Activated CD4-positive, alpha-beta T cell treated with anti-CD3 and anti-CD28 coated beads for 48 hours (primary cell): ENCODE measurements at regions not wholly inside any gene's neighbourhood (a gene's known extent, or its start where the extent isn't known, plus 50 kb on each side); places are given as distances from the start of the nearest gene placed in this dataset.

Source experiments
- DNase-seq: peaks from one replicate; pipeline ENCODE4 v3.0.0-alpha.2; 2020

DNA sequence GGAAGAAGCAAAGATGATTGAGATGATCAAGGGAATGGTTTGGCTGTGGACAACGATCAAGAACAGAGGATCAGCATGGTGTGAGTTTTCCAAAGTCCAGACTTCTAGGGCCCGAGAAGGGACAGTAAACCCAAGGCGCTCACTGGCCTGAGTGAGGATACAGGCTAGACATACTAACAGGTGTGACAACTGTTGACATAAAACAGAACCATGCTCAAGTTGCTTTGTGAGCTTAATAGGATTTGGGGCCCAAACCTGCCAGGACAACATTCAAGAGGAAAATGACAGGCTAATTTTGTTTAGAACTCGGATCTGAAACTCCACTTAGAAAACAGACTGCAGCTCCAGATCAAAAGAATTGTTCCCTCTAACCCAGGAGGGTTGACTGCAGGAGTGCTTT lies 68.1 kb upstream of the ACKR3 start:
- DNase-seq: no peak

GRCh38 chr2:236503100-236503499 lies 66.5 kb upstream of the ACKR3 start:
- no peak for DNase-seq

DNA sequence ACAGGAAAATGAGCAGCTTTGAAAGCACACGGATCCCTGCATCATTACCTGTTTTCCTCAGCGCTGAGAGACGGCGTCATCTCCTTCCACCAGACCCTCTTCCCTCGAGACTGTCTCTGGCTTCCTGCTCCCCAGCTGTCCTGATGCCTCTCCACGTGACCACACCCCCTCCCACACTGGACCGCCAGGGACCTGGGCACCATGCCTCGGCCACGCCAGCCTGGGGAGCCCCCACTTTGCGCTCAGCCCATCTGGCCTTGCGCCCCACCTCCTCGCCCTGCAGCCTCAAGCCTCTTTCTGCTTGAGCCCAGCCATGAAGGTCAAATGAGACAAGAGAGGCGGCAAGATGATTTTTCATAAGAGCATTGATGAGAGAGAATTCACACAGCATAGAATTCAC lies 66.0 kb upstream of the ACKR3 start:
- DNase-seq: no peak

DNA sequence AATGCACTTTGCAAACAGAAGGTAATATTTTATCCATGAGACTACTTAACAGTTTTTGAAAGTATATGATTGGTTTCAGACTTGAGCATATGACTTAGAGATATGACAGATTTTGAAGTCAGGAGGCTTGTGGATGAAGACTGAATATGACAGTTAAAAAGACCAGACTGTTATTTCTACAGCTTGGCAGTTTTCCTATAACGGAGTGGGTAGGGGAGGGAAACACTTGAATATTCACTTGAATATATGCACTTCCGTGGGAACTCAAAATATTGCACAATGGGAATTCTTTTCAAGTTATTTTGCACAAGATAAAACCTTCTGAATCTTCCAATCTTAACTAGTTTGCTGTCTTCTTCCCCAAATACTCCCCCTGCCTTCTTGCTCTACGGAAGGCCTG lies 64.6 kb upstream of the ACKR3 start:
- no peak for DNase-seq

DNA sequence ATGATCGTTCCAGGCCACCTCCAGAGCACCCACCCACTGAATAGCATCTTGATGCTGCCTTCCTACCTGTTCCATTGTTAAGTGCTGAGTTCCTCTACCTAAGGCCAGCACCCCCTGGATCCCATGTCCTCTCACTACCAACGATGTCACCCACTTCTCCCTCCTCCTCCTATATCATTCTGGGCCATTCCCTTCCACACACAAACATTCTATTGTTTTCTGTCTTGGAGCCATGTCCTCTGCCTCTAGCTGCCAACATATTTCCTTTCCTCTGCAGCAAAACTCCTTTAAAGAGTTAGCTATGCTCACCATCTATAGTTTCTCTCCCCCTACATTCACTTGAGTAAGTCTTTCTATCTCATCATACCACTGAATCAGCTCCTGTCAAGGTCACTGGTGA lies 64.0 kb upstream of the ACKR3 start:
- no peak for DNase-seq

GRCh38 chr2:236507393-236508085 lies 62.1 kb upstream of the ACKR3 start:
- DNase-seq: peak; percentile 69

DNA sequence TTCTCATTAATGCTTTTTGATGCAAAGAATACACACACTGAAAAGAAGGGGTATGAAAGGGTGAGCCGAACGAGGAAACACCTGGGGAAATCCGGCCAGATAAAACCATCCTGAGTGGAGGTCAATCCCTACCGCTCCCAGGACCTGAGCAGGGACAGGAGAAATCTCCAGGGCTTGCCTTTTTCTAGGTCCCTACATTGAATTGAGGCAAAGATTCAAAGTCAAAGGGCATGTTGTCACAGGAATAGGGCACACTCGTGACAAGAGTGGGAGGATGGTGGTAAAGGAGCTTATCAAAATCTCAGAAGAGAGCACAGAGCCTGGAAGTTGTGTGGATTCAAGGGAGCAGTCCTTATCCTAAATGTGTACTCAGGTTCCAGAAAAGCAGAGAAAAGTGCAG lies 61.2 kb upstream of the ACKR3 start:
- DNase-seq: no peak

GRCh38 chr2:236510034-236510433 lies 59.6 kb upstream of the ACKR3 start:
- no peak for DNase-seq

DNA sequence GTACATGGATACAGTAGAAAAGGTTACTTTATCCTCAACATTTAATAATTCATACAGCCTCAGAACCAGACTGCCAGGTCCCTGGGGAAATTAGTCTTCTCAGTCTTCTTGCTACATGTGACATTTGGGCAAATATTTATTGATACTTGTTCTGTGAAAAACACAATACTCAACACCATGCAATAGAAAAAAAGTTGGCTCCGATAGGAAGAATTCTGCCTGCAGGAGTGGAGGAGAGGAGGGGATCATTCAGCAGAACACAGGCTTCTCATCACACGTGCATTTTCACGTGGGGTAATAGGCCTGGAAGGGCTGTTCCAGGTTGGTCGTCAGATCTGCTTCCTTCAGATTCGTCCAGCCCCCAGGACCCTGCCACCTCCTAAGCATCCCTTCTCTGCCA lies 58.4 kb upstream of the ACKR3 start:
- DNase-seq: no peak

- DNase-seq: no peak
Measured at GRCh38 chr2:236512267-236512666, 57.4 kb upstream of the ACKR3 start.

DNA sequence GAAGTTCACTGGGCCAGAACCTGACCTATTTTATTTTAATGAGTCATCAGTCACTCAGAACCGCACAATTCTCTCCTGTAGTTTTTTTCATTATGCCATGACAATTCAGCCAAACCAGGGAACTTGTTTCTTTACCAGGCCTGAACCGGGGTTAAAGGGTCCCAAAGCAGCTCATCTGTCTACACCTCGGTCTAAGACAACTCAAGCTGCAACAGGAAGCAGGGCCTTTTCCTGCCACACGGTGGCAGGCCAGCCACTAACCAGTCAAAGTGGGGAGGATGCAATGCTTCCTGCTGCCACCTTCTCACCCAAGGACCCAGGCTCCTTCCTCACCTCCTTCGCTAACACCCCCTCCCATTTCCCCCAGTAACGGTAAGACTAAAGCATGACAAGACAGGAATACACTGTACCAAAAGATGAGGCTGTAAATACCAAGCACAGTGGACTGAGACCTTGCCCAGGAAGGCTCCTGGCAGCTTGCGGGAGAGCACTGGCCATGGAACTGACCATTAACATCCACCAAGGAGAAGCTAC lies 56.7 kb upstream of the ACKR3 start:
- peak; percentile 75 for DNase-seq

- DNase-seq: no peak
Measured at GRCh38 chr2:236513956-236514355, 55.7 kb upstream of the ACKR3 start.

DNA sequence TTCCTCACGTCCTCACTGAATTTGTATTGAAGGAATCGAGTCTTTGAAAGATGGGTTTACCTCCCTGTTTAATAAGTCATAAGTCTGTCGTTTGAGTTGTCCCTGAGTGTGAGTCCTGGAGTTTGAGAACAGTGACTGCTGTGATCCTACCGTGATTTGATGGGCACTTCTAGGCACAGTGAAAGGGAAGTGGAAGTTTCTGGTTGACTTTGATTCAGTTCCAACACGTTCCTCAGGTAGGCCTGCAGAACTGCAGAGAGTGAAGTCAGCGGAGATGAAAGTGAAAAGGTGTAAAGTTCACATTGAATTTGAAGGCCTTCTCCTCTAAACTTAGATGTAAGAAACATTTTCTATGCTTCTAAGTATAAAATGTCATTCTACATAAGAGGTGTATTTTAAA lies 52.9 kb upstream of the ACKR3 start:
- no peak for DNase-seq

DNA sequence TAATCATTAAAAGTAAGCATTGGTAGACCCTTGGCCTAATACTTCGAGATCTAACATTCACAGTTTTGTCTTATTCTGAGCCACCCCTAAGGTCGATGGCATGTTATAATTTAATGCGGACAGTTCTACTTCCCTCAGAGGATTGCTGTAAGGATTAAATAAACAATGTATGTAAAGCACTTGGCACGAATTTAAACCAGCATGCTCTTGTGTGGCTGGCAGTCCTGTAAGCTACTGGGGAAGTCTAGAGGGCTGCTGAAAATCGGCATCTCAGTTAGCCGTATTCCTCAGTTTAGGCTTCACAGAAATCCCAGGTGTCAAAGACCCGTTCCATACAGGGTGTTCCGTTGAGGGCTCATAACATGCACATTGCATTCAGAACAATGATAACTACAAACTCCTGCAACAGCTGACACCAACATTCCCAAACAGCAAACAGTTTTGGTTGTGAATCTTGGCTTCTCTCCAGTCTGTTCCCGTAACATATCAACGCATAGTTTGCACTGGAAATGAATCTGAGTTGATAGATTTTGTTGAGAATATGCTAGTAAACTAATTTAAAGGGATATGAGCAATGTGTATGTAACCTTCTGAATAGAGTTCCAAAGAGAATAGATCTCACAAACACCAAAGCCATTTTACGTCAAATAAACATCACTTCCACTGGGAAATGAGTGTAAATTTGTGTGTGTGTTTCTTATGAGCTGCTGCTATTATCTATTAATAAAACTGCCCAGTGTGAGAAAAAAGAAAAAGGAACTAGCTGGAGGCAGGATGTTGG lies 52.2 kb upstream of the ACKR3 start:
- no peak for DNase-seq
